ENCODE measurements at regions not wholly inside any gene's neighbourhood (a gene's known extent, or its start where the extent isn't known, plus 50 kb on each side); places are given as distances from the start of the nearest gene placed in this dataset.
"Not testable (repeated sequence)": the region's sequence is repeated elsewhere in the genome, so short reads cannot be mapped to it uniquely, and the experiment has no call there.

DNA sequence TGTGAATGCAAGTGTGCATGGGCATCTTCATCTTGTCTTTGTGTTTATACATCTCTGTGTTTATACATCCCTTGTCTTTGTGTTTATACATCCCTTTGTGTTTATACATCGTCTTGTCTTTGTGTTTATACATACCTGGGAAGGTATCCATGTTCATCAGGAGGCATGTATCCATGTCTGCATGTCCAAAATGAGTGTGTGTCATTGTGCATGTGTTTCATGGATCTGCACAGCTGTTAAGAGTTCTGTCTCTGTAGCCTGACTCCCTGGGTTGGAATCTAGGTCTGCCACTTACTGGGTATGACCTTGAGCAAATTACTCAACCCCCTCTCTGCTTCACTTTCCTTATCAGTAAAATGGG is 50.1 kb upstream of the SIRPA start:
- no peak for DNase-seq

DNA sequence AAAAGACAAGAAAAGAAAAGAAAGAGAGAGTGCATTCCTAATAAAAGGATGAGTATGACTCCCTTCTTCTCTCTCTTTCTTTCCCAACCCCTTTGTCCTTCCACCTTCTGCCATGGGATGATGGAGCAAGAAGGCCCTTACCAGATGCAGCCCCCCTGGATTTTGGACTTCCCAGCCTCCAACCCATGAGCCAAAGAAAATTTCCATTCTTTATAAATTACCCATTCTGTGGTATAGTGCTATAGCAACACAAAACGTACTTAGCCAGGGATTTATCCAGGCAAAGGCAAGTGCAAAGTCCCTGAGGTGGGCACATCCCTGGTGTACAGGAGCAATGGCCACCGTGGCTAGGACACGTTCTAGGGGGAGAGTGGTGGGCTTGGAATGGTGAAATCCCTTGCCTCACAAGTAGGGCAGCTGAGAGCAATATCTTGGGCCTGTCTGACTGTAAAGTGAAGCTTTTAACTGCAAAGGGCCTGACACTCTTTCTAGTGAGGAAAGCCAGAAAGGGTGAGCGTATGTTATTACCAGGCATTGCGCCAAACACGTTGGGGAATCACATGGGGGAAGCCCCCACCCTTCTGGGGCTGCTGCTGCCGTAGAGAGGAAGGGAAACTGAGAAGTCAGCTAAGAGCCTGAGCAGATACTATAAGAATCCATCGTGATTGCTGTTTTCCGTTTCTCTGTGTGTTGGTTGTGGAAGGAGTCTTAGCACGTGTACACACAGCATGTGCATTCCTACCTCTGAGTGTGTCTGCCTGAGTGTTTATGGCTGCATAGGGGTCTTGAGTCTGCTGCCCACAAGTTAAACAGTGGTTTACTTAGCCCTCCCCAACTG is 50.7 kb upstream of the SIRPA start:
- DNase-seq: peak; percentile 27

DNA sequence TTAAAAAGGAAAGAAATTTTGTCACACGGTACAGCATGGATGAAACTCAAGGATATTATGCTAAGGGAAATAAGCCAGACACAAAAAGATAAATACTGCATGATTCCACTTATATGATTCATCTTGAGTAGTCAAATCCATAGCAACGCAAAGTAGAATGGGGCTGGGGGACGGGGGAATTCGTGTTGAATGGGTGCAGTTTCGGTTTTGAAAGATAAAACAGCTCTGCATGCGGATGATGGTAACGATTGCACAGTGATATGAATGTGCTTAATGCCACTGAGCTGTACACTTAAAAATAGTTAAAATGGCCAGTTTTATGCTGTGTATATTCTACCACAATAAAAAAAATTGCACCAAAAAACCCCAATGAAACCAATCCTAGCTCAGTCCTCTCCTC is 52.9 kb upstream of the SIRPA start:
- DNase-seq: no peak

DNA sequence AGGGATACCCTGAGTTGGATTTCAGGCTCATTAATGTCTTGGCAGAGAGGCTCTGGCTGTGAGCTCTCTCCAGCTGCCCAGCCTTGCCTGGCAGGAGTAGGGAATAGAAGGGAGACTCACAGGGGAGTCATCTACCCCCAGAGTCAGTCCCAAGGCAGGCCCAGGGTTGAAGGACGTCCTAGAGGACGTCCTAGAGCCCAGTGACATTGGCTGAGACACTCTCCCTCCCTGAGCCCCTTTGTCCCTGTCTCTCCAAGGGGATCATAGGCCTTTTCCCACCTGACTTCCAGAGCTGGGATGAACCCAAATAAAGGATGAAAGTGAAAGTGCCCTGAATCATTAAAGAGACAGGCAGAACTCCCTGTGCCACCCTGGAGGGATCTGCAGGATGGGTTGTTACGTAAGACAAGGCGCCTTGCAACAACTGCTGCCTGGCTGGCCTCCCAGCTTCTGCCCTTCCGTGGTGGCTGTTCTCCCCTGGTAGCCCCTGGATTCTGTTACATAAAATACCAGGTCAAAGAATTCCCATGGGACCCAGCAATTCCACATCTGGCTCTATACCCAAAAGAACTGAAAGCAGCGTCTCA is 53.6 kb upstream of the SIRPA start:
- no peak for DNase-seq

DNA sequence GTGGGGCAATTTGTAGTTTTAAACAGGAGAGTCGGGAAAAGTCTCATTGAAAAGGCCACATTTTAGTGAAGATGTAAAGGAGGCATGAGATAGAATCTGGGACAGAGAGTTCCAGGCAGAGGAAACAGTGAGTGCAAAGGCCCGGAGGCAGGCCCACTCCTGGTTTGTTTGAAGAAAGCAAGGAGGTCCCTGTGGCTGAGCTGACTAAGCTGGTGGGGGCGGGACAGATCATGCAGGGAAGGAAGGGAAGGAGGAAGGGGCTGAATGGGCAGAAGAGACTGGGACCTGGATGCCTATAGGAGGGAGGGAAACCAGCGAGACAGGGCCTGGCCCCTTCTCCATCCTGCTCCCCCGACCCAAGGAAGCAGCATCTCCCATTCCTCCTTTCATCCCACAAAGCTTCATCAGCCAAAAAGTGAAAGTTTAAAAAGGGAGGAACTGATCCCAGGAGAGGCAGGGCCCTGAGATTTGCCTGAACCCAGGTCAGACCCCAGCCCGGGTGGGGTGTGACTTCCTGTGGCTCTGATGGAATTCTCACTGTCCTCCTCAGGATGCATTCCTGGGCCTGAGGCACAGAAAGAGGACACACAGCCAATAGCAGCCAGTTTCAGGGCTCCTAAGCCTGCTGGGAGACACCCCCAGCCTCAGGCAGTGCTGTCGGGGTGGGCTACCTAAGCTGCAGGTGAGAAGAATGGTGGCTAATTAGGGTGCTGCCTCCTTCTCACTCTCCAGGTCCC is 54.2 kb upstream of the SIRPA start:
- no peak for DNase-seq

DNA sequence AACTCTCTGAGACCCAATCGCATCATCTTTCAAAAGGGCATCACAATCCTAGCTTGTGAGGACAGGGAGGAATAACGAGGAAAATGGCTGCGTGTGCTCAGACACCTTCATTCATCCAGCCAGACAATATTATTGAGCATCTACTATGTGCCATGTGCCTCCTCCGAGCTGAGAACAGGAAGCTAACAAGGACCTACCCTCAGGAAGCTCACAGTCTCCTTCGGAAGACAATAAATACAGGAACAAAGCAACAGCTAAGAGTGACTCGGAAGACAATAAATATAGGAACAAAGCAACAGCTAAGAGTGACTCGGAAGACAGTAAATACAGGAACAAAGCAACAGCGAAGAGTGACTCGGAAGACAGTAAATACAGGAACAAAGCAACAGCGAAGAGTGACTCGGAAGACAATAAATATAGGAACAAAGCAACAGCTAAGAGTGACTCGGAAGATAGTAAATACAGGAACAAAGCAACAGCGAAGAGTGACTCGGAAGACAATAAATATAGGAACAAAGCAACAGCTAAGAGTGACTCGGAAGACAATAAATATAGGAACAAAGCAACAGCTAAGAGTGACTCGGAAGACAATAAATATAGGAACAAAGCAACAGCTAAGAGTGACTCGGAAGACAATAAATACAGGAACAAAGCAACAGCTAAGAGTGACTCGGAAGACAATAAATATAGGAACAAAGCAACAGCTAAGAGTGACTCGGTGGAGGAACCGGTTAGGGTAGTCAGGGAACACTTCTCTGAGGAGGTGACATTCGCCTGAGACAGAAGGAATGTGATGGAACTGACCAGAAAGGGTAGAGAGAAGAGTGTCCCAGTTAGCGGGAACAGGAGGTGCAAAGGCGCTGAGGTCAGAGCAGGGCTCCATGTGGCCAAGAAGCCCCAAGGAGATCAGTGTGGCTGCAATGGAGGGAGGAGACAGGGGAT is 55.6 kb upstream of the SIRPA start:
- not testable (repeated sequence) for DNase-seq

DNA sequence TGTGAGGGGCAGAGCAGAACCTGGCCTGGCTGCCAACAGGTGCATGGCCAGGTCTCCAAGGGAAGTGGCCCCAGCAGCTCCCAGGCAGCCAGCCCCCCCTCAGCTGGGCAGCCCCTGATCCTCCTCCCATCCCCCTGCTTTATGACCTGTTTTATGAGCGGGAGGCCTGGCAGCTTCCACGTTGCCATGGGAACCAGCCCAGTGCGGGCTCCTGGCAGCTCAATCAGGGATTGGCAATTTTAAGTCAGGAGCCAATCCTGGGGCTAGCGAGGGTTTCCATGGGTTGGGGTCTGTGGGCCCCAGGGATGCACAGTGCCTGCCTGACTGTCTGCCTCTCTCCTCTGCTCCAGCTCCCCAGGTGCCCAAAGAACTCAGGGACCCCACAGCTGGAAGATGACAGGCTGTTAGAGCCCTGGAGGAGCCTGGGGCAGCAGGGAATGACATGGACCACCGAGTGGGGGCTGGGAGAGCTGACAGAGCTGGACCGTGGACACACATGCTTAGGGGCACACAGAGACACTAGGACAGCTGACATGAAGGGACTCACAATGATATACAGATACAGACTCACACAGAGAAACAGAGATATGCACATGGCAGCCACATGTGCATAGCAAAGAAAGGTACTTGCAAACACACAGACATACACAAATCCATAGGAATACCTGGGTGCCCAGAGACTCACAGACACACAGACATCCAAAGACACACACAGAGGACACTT is 56.5 kb upstream of the SIRPA start:
- no peak for DNase-seq

DNA sequence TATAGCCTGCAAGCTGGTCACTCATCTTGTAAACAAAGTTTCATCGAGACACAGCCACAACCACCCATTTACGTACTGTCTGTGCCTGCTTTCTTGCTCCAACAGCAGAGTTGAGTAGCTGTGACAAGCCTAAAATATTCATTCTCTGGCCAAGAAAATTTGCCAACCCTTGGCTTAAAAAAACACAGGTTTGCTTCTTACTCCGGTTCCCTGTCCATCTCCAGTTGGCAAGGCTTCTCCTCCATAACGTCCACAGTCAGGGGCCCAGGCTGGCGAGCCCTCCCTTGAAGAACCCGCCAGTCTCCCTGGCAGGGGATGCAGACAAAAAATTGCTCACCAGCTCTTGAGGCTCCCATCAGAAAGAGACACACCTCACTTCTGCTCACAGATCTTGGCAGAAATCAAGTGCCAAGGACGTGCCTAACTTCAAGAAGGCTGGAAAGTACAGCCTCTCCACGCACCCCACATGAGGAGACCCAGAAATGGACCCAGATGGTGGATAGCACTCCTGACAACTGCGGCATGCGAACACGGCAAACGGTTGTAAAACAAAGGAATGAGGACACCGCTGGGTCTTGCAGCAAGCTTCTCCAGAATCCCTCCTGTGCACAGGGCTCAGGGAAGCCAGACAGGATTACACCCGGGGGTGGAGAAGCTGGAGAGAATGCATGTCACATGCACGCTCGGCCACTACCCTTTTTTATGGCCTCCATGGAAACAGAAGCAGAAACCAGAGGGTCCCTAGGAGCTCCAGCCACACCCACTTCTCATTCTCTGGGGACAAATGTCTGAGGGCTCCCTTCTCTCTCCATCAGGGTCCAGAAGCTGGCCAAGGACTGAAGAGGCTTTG is 59.8 kb upstream of the SIRPA start:
- DNase-seq: no peak

DNA sequence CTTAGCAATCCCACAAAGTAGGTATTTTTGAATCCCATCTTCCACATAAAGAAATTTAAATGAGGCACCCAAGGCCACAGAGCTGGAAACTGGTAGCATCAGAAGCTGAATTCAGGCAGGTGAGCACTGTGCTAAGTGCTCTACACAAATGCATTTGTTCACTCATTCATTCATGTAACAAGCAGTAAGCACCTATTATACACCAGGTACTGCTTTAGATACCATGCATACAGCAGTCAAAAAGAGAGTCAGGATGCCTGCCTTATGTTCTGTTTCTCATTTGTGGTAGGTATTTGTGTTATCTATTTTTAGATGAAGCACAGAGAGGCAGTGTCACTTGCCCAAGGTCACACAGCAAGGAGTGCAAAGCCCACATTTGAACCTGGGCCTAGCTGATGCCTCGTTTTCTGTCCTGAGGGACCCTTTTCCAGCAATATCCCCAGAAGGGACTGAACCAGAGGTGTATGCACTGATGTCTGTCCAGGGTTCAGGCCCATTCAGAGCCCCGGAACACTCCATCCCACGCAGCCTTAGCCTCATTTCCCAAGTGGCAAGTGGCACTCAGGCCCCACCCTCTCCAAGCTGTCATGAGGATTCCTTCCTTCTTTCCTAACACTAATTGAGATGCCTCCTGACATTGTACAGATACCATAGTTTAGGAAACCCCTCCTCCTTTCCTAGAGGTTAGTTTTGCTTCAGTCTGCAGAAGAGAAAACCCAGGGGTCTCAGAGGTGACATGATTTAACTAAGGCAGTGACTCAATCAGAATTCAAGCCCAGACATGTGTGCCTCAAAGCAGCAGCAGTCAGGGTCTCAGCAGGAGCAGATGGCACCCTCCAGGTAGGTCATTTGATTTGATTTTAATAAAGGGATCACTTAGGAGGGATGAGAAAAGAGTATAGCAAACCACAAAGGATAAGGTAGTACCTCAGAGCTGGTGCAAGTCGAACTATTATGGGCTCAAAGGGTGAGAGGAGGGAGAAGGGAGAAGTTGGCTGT is 61.2 kb upstream of the SIRPA start:
- no peak for DNase-seq

DNA sequence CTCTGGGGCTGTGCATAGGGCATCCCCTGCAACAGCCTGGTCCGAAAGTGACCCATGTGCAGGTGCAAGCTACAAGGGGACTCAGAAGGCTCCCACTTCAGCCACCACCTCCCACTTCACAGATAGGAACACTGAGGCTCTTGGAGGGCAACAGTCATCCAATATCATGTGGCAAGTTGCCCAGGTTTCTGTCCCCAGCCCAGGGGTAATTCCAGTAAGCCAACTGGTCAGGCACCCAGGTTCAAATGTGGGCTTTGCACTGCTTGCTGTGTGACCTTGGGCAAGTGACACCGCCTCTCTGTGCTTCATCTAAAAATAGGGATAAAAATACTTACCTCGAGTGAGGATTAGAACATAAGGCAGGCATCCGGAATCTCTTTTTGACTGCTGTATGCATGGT is 62.0 kb upstream of the SIRPA start:
- no peak for DNase-seq

DNA sequence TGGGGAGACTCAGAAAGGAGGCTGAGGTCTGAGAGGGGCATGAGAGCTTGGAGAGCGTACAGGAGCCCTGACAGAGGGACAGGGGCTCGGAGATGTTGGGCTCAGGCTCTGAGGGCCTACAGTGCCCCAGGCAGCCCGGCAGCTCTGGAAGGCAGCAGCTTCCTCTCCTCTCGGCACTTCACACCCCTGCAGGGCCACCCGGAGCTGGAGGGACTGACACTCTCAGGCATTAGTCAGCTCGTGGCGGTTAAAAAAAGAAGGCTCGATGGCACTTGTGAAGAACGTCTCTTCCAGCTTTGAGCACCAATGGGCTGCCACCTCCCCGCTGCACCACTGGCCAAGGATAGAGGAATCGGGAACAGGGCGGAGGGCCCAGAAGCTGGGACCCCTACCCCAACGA is 62.6 kb upstream of the SIRPA start:
- no peak for DNase-seq

DNA sequence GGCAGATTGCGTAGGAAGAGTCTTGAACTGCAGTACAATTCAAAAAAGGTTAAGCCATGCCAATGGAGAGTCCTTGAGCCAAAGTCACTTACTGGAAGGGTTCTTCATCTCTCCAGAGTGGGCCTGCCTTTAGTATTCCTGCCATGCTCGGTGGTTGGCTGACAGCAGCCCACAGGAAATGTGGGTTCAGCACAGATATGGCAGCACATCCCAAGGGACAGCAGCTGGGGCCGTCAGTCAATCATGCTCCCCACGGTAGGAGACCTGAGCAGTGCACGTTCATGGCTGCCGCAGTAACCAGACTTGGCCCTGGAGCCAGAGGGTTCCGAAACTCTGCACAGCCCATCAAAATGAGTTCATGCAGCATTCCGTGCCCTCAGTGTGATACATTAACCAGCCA is 63.6 kb upstream of the SIRPA start:
- DNase-seq: no peak

DNA sequence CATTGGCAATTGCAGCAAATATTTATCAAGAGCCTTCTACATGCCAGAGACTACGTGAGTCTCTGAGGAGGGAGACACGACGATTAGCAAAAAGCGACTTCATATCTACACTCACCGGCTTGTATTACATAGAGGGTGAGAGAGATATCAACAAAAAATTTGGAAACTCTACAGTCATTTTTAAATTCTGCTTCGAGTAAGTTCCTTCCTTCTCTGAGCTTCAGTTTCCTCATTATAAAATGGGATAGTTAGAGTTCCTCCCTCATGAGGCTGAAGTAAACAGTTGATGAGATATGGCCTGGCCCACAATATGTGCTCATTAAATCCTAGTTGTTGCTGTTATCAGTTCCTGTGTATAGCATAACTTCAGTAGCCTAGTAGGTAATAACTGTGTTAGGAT is 64.1 kb upstream of the SIRPA start:
- no peak for DNase-seq

DNA sequence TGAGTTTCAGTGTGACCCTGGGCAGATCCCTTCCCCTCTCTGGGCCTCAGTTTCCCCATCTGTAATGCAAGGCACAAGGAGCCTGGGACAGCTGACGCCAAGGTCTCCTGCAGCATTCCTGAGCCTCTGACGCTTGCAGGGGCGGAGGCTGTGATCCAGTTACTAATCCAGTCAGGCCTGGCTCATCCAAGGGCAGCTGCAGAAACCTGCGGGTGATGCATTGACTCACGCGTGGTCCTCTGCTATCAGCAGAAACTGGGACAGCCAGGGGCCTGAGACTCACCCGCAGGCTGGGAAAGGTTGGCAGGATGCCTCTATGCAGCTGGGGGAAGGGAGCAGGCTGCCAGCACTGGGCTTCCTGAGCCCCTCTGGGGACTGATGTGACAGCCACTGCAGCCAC is 65.0 kb upstream of the SIRPA start:
- no peak for DNase-seq

DNA sequence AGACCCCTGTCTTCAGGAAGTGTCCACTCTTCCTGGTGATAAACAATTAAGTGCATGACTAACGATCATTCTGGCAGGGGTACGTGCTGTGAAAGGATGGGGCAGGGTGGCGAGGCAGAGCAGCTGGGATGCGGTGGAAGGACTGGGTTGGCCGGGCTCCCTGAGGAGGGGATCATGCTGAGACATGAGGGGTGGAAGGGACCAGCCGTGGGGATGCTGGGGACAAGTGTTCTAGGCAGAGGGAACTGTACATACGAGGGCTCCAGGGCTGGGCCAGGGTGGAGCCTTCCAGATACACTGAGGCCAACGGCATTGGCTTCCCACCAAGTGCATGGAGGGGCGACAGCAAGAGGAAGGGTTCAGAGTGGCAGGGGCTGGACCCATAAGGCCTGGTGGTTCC is 65.7 kb upstream of the SIRPA start:
- no peak for DNase-seq

DNA sequence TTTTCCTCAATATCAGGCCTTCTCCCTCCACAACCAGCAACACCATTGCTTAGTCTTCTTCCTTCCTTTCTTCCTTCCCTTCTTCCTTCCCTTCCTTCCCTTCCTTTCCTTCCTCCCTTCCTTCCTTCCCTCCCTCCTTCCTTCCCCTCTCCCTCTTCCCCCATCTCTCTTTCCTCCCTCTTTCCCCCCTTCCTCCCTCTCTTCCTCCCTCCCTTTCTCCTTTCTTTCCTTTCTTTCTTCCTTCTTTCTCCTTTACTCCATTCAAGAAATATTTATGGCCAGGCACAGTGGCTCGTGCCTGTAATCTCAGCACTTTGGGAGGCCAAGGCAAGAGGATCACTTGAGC is 66.4 kb upstream of the SIRPA start:
- DNase-seq: no peak

DNA sequence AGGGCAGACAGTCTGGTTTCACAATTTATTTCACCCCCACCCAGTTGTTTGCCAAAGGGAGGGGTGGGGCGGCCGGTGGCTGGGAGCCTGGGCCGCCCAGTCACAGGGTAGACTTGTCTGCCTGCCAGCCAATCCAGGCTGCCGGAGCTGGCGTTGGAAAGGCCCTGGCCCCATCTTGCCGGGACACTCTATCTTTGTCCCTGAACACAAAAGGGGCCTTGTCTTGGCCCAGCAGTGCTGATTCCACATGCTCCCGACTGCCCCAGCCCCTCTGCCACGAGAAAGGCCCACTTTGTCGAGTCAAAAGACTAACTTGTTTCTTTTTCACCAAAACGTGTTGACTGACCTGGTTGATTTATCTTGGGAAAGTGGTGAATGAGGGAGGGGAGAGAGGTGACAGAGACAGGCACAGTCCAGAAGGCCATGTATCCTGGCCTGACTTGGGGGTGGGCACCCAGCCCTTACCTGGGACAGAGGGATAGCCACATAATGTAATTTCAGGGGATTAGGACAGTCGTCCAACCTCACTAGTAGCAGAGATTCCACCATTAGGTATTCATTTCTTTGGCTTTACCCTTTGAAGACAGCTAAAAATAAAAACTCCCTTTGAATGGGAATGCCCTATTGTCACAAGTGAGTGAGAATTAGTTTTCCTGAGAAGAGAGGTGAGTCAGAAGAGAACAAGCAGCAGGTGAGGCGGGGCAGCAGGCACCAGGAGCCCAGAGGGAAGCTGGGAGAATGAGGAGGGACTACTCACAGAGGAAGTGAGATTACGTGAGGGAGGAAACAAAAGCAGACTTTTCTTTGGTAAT is 67.0 kb upstream of the SIRPA start:
- DNase-seq: no peak

DNA sequence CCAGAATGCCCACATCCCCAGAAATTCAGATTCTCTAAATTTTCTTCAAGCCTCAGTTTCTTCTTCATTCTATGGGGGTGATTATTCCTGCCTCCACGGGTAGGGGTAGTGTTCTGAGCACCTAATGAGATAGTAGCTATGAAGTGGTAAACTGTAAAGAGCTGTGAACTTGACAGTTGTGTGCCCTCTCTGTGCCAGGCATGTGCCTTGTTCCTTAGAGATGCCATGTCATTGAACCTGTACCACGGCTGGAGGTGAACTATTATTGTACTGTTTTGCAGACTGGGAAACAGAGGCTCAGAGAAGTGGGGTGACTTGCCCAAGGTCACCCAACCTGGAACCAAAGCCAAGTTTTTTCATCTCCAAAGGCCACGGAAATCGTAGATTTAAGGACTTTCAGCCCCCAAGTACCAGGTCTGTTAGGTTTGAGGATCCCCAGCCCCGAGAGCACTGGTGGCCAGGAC is 67.7 kb upstream of the SIRPA start:
- DNase-seq: no peak

DNA sequence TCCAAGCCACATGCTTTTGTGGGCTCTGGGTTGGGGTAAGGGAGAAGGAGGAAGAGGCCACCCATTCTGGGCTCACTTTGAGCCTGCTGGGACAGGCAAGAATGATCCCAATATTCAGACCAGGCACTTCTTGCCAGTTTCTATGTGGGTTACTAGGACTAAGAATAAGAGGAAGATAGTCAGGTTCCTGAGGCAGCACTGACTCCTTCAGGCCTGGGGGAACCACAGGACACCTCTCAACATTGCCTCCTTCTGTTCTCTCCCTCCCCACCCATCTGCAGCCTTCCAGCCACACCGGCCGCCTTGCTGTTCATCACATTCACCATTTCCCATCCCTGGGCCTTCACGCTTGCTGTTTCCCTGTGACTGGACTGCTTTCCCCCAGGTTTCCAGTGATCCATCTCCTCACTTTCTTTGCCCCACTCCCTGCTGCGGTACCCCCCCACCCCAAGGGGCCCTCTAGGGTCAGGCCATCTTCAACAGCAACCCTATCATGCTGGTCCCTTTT is 69.2 kb upstream of the SIRPA start:
- no peak for DNase-seq
